Kidney (tissue), 13 donors: ENCODE measurements at regions not wholly inside any gene's neighbourhood (a gene's known extent, or its start where the extent isn't known, plus 50 kb on each side); places are given as distances from the start of the nearest gene placed in this dataset.

Experiments used
- DNase-seq, 5 donors: peaks; one replicate each; pipeline ENCODE4 v3.0.0-alpha.2; 2013 to 2020
- FAIRE-seq: peaks from 2 replicates; lab custom pipeline; 2012; peaks lifted over from hg19 to GRCh38; lab: Jason Lieb, UNC
- H3K27ac ChIP-seq, 2 donors: one replicate each; pipeline ENCODE4 v1.7.0; 2013; ENCODE audit warnings: low read depth in 2 of 2, low read length in 2 of 2, inconsistent platforms in 1 of 2
- H3K27me3 ChIP-seq: one replicate; pipeline ENCODE4 v1.7.1; 2013; ENCODE audit warnings: low read length, inconsistent platforms; ENCODE audit not compliant: control insufficient read depth, insufficient read depth
- H3K36me3 ChIP-seq, 3 donors: one replicate each; pipeline versions ENCODE4 v1.7.0 to v1.7.1; 2013; ENCODE audit warnings: low read length in 3 of 3, control low read depth in 1 of 3, inconsistent platforms in 1 of 3; ENCODE audit not compliant: insufficient read depth in 3 of 3, control insufficient read depth in 2 of 3
- H3K4me1 ChIP-seq, 3 donors: one replicate each; pipeline versions ENCODE4 v1.7.0 to v1.7.1; 2013; ENCODE audit warnings: low read length in 3 of 3, inconsistent platforms in 1 of 3, low read depth in 1 of 3; ENCODE audit not compliant: control insufficient read depth in 2 of 3, insufficient read depth in 2 of 3
- H3K4me3 ChIP-seq, 3 donors: one replicate each; pipeline versions ENCODE4 v1.7.0 to v1.8.1; 2013; ENCODE audit warnings: low read length in 3 of 3, control low read depth in 1 of 3, inconsistent platforms in 1 of 3
- H3K9ac ChIP-seq, 3 donors: one replicate each; pipeline versions ENCODE4 v1.7.0 to v1.7.1; 2013; ENCODE audit warnings: low read length in 3 of 3, control low read depth in 1 of 3, inconsistent platforms in 1 of 3
- H3K9me3 ChIP-seq, 3 donors: one replicate each; pipeline versions ENCODE4 v1.7.0 to v1.7.1; 2013; ENCODE audit warnings: low read length in 3 of 3, control low read depth in 1 of 3, inconsistent platforms in 1 of 3; ENCODE audit not compliant: control insufficient read depth in 2 of 3, insufficient read depth in 1 of 3
- intact Hi-C: fragments of 100-400 bp; cut with DNase I; formaldehyde crosslinking; loops from one replicate; pipeline ENCODE4 v1.11.1; 2022
- TF ChIP-seq, protein P1 (sequence below): IDR thresholded peaks from 3 replicates; pipeline ENCODE4 v1.5.1; 2012; ENCODE audit warnings: mild to moderate bottlenecking, moderate library complexity, borderline replicate concordance; ENCODE audit not compliant: insufficient read depth; ENCODE audit errors: extremely low read depth
- donor health status: control.
- donor health status: control.
- donor health status: control.
- donor health status: control.
- donor health status: control.
- donor health status: DM: yes; HTN: yes; CAD: no.
- donor health status: Normal renal cell carcinoma (clear cell type).

DNA sequence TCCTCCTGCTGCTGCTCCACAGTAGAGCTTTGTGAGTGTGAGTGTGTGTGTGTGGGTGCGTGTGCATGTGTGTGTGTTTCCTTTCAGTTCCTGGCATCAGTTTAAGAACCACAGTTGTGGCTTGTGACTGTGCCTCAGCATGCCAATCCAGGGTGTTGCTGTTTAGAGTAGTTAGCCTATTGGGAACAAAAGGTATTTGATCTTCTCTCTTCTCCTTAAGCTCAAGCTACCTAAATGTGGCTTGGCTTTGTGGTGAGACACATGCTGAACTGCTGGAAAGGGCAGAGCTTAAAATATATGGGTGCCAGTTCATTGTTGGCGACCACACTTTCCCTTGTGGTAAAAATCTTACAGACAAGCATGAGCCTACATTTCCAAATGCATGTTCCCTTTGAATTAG is 116.6 kb upstream of the BNC2 start:
- Histone ChIP-seq H3K9ac (no peak overlapping the region), H3K9me3 (no peaks in the 10 kb centered on the region), H3K27ac (no peak overlapping the region), H3K27me3 (no peaks in the 10 kb centered on the region), H3K36me3 (no peaks in the 10 kb centered on the region), H3K4me3 (no peak overlapping the region), H3K4me1 (no peaks in the 10 kb centered on the region)
- intact Hi-C loops, result no loop called here
- FAIRE-seq (no peak), DNase-seq (no peak)
- TF ChIP-seq, protein P1, sequence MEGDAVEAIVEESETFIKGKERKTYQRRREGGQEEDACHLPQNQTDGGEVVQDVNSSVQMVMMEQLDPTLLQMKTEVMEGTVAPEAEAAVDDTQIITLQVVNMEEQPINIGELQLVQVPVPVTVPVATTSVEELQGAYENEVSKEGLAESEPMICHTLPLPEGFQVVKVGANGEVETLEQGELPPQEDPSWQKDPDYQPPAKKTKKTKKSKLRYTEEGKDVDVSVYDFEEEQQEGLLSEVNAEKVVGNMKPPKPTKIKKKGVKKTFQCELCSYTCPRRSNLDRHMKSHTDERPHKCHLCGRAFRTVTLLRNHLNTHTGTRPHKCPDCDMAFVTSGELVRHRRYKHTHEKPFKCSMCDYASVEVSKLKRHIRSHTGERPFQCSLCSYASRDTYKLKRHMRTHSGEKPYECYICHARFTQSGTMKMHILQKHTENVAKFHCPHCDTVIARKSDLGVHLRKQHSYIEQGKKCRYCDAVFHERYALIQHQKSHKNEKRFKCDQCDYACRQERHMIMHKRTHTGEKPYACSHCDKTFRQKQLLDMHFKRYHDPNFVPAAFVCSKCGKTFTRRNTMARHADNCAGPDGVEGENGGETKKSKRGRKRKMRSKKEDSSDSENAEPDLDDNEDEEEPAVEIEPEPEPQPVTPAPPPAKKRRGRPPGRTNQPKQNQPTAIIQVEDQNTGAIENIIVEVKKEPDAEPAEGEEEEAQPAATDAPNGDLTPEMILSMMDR, result no peak

DNA sequence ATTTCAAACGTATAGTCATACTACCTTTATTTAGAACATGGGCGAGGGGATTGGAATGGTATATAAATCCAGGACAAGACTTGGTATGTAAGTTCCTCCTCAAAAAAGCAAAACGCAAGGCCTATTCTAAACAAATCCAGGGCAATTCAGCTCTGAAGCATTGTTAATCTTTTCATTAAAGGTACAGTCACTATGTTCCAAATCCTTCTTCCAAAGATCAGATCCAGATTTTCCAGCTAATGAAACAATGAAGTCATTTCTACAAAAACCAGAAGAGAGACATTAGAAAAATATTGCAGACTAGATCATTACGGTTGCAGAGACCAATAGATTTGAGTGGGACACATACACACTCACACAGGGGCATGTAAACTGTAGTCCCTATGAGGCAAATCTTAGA is 116.1 kb upstream of the BNC2 start:
- TF ChIP-seq, protein P1, result no peak
- H3K27me3 ChIP-seq, result no peaks in the 10 kb centered on the region
- H3K9ac ChIP-seq, result no peak overlapping the region
- H3K4me1 ChIP-seq, result no peaks in the 10 kb centered on the region
- no peak overlapping the region for H3K4me3 ChIP-seq
- no peaks in the 10 kb centered on the region for H3K36me3 ChIP-seq
- H3K27ac ChIP-seq, result no peak overlapping the region
- intact Hi-C loops, result no loop called here
- FAIRE-seq (no peak), DNase-seq (no peak)
- H3K9me3 ChIP-seq, result no peaks in the 10 kb centered on the region

DNA sequence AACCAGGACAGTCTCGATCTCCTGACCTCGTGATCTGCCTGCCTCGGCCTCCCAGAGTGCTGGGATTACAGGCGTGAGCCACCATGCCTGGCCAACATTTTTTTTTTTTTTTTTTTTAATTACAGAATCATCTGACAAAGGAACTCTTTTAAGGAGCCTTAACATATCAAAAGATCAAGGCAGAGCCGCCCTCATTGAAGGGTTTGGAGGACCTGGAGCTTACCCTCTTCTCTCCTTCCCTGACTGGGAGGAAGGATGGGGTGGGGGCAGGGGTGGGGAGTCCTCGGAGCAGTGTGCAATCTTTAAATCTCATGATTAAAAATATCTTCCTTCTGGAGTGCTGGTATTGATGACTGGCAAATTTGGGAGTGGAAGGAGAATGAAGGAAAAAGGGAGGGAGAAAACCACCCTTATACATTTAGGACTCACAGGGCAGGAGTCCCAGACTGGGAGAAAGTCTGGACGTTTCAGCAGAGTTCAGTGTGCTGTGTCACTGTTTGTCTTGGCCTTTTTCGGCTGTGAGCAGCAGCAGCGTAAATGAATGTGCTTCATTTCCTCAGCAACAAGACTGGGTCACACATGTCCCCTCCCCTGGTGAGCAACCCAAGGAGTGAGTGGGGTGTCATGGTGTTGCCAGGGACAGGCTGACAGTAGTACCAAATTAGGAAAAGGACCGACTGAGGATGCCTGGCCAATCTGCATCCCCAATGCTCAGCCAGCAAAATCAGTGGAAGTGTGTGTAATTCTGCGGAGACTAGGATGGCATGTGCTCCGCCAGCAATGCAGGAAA is 115.3 kb upstream of the BNC2 start:
- H3K36me3 ChIP-seq, result no peaks in the 10 kb centered on the region
- H3K27ac ChIP-seq, result no peak overlapping the region
- TF ChIP-seq, protein P1, result no peak
- FAIRE-seq (no peak), DNase-seq (peak in 1 of 5 donors; percentile 51)
- no peak overlapping the region for H3K9ac ChIP-seq
- no peaks in the 10 kb centered on the region for H3K9me3 ChIP-seq
- H3K27me3 ChIP-seq, result no peaks in the 10 kb centered on the region
- intact Hi-C loops, result no loop called here
- no peaks in the 10 kb centered on the region for H3K4me1 ChIP-seq
- no peak overlapping the region for H3K4me3 ChIP-seq

DNA sequence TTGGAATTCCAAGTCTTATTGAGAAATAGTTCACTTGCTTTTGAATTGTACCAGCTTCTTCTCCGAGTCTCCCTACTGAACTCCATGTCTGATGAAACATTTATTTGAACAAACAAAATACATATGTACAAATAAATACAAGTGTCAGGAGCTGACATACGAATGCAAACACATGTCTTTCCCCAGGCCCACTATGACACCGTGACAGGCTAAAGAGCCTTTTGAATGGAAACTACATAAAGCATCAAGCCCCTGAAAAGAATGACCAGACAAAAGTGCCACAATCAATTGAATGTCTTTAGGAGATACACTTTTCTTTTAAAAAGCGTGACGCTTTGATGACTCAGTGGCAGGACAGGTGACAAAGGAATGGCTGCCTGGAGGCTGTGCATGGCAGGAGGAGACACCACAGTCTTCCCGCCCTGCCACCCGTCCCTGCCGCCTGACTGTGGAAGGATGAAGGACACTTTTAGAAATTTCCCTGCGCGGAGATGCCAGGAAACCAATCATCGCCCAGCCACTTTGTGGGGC is 112.4 kb upstream of the BNC2 start:
- TF ChIP-seq, protein P1, result no peak
- intact Hi-C loops, result no loop called here
- Histone ChIP-seq H3K9me3 (no peaks in the 10 kb centered on the region), H3K36me3 (no peaks in the 10 kb centered on the region), H3K27me3 (no peaks in the 10 kb centered on the region), H3K9ac (no peak overlapping the region), H3K4me3 (no peak overlapping the region), H3K4me1 (no peaks in the 10 kb centered on the region), H3K27ac (no peak overlapping the region)
- no peak for DNase-seq
- FAIRE-seq, result no peak
